Erythroblast (primary cell): ENCODE measurements at regions not wholly inside any gene's neighbourhood (a gene's known extent, or its start where the extent isn't known, plus 50 kb on each side); places are given as distances from the start of the nearest gene placed in this dataset.

Source experiments
- GATA1 ChIP-seq: IDR thresholded peaks from 2 replicates; pipeline ENCODE4 v1.6.1; 2011; ENCODE audit warnings: low read depth, mild to moderate bottlenecking, control low read depth, low read length, moderate library complexity
- POLR2A ChIP-seq: IDR thresholded peaks from 2 replicates; pipeline ENCODE4 v1.6.1; 2011; ENCODE audit warnings: mild to moderate bottlenecking, low read length

DNA sequence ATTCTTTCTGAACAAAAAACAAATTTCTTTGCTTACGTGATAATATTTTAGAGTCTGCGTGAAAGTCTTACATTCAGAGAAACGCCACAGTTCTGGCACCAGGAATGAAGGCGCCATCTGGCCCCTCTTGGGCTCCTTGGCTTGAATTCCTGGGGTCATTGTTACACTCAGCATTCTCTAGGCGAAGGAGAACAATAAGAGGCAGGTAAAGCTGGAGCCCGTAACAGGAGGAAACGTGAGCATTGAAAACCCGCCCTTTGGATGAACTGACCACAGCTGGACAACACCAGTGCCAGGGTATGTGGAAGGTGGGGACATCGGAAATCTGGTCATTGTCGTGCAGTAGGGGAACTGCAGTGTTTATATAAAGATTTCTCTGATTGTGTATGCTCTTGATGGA, 144.8 kb downstream of the RNF152 start:
- TF ChIP-seq POLR2A (no peak), GATA1 (no peak)
